WTC11 (cell line): ENCODE measurements at regions not wholly inside any gene's neighbourhood (a gene's known extent, or its start where the extent isn't known, plus 50 kb on each side); places are given as distances from the start of the nearest gene placed in this dataset.

Experiments used
- CTCF ChIP-seq: fragments of 200-600 bp; IDR thresholded peaks from 2 replicates; pipeline ENCODE4 v1.8.0; 2022; ENCODE audit warnings: antibody characterized with exemption
- ESRRA ChIP-seq: sonication (generic); formaldehyde crosslinking; IDR thresholded peaks from 2 replicates; pipeline ENCODE4 v1.8.1; 2022; ENCODE audit warnings: mild to moderate bottlenecking, missing genetic modification reagents, borderline replicate concordance
- FOXK1 ChIP-seq: sonication (generic); formaldehyde crosslinking; IDR thresholded peaks from 2 replicates; pipeline ENCODE4 v1.8.0; 2022; ENCODE audit warnings: mild to moderate bottlenecking, moderate library complexity, missing genetic modification reagents
- GABPB1 ChIP-seq: sonication (generic); formaldehyde crosslinking; IDR thresholded peaks from 2 replicates; pipeline ENCODE4 v1.8.1; 2023; ENCODE audit warnings: mild to moderate bottlenecking, missing genetic modification reagents
- RELA ChIP-seq: sonication (generic); formaldehyde crosslinking; IDR thresholded peaks from 2 replicates; pipeline ENCODE4 v1.8.1; 2022; ENCODE audit warnings: missing genetic modification reagents, mild to moderate bottlenecking, borderline replicate concordance

GRCh38 chr3:151550025-151550618 lies 89.3 kb upstream of the IGSF10 start:
- TF ChIP-seq GABPB1 (CRISPR knock-in tag) (no peak), FOXK1 (CRISPR knock-in tag) (no peak), ESRRA (no peak), CTCF (no peak), RELA (CRISPR knock-in tag) (no peak)
